ENCODE measurements at regions not wholly inside any gene's neighbourhood (a gene's known extent, or its start where the extent isn't known, plus 50 kb on each side); places are given as distances from the start of the nearest gene placed in this dataset.

DNA sequence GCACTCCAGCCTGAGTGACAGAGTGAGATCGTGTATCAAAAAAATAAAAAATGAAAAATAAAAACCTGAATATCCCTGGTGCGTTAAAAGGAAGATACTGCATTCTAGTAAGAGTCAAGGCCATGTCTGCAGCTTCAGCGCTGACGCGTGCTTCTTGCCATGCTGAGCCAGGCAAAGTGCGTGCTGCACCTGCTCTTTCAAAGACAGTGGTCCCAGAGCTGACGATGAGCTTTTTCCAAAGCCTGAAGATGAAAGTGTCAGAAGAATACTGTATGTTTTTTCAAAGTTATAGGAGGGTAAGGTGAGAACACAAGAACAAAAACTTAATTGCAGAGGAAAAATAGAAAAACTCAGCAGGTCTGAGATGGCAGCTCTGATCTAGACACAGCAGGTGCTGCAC is 115.1 kb downstream of the RNASET2 start:
- no peak overlapping the region for H3K9ac ChIP-seq (ENCODE audit: low read length)
- no peak overlapping the region for H2BK120ac ChIP-seq (ENCODE audit: low read depth, low read length)
- no peaks in the 10 kb centered on the region for H3K4me1 ChIP-seq (ENCODE audit: control insufficient read depth, low read depth, low read length)
- H3K4me2 ChIP-seq (ENCODE audit: low read length) = no peak overlapping the region
- no peak overlapping the region for H3K56ac ChIP-seq (ENCODE audit: low read length)
- no peak for DNase-seq
- H2BK5ac ChIP-seq (ENCODE audit: low read length) = no peak overlapping the region
- H3K4ac ChIP-seq (ENCODE audit: low read depth, low read length) = no peak overlapping the region
- WGBS (ENCODE audit: extremely low coverage, insufficient coverage, low lambda C conversion rate) = no CpG with 5 or more reads among the region's 7 CpGs
- no peaks in the 10 kb centered on the region for H3K27me3 ChIP-seq (ENCODE audit: insufficient read depth, low read length, poor library complexity)
- no peak overlapping the region for H3K27ac ChIP-seq (ENCODE audit: low read depth, low read length)
- H4K8ac ChIP-seq (ENCODE audit: low read depth, low read length) = no peak overlapping the region
- H3K79me2 ChIP-seq (ENCODE audit: control insufficient read depth, insufficient read depth, low read length) = no peaks in the 10 kb centered on the region
- no peak overlapping the region for H2BK15ac ChIP-seq (replicated peaks; ENCODE audit: low read depth)
- H3K79me1 ChIP-seq (ENCODE audit: low read length) = no peaks in the 10 kb centered on the region
- no peak overlapping the region for H3K18ac ChIP-seq (ENCODE audit: low read length)
- no peaks in the 10 kb centered on the region for H3K36me3 ChIP-seq (ENCODE audit: control insufficient read depth, insufficient read depth, low read length)
- no peak overlapping the region for H3K4me3 ChIP-seq (ENCODE audit: low read length)
- H4K5ac ChIP-seq (ENCODE audit: low read length) = no peak overlapping the region
- no peak overlapping the region for H2AK5ac ChIP-seq (ENCODE audit: low read length)
- no peak overlapping the region for H3K23ac ChIP-seq (ENCODE audit: low read length)

DNA sequence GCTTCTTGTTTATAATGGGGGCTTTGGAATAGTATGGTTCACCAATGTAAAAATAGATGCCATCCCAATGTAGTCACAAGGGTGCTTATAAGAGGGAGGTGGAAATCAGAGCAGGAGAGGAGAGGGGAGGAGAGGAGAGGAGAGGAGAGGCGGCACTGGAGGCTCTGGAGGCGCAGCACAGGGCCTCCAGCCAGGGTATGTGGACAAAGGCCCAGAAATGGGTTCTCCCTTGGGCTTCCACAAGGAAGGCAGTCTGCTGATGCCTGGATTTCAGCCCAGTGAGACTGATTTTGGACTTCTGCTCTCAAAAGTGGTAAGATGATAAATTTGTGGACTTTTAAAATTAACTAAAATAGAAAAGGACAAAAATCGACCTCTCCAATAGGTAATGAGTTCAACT is 116.8 kb downstream of the RNASET2 start:
- no peaks in the 10 kb centered on the region for H3K27me3 ChIP-seq (ENCODE audit: insufficient read depth, low read length, poor library complexity)
- H3K27ac ChIP-seq (ENCODE audit: low read depth, low read length) = no peak overlapping the region
- no peak overlapping the region for H2AK5ac ChIP-seq (ENCODE audit: low read length)
- no CpG with 5 or more reads among the region's 3 CpGs for WGBS (ENCODE audit: extremely low coverage, insufficient coverage, low lambda C conversion rate)
- no peak overlapping the region for H3K18ac ChIP-seq (ENCODE audit: low read length)
- no peak overlapping the region for H3K4me2 ChIP-seq (ENCODE audit: low read length)
- no peak overlapping the region for H3K4ac ChIP-seq (ENCODE audit: low read depth, low read length)
- H3K9ac ChIP-seq (ENCODE audit: low read length) = no peak overlapping the region
- no peak overlapping the region for H2BK5ac ChIP-seq (ENCODE audit: low read length)
- no peaks in the 10 kb centered on the region for H3K79me1 ChIP-seq (ENCODE audit: low read length)
- H4K8ac ChIP-seq (ENCODE audit: low read depth, low read length) = no peak overlapping the region
- H2BK120ac ChIP-seq (ENCODE audit: low read depth, low read length) = no peak overlapping the region
- no peak overlapping the region for H3K23ac ChIP-seq (ENCODE audit: low read length)
- no peak overlapping the region for H3K56ac ChIP-seq (ENCODE audit: low read length)
- no peaks in the 10 kb centered on the region for H3K79me2 ChIP-seq (ENCODE audit: control insufficient read depth, insufficient read depth, low read length)
- H3K36me3 ChIP-seq (ENCODE audit: control insufficient read depth, insufficient read depth, low read length) = no peaks in the 10 kb centered on the region
- no peak overlapping the region for H4K5ac ChIP-seq (ENCODE audit: low read length)
- H2BK15ac ChIP-seq (replicated peaks; ENCODE audit: low read depth) = no peak overlapping the region
- no peak overlapping the region for H3K4me3 ChIP-seq (ENCODE audit: low read length)
- no peaks in the 10 kb centered on the region for H3K4me1 ChIP-seq (ENCODE audit: control insufficient read depth, low read depth, low read length)
- DNase-seq = no peak

DNA sequence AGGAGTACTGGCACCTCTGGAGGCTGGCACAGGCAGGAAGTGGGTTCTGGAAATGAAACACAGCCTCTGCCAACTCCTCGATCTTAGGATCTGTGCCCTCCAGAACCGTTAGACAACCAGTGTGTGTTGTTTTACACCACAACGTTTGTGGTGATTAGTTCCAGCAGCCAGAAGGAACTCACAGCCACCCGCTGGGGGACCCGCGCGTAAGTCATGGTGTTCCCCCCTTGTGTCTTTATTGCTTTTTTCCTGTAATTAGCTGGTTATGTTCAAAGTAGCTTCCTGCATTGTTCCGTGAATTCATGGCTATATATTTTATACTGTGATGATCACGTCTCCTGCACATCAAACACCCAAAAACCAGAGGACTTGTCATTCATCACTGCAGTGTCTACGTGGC is 117.4 kb downstream of the RNASET2 start:
- no peak overlapping the region for H3K4ac ChIP-seq (ENCODE audit: low read depth, low read length)
- no peak overlapping the region for H3K56ac ChIP-seq (ENCODE audit: low read length)
- no peak overlapping the region for H2BK120ac ChIP-seq (ENCODE audit: low read depth, low read length)
- no peak overlapping the region for H2BK5ac ChIP-seq (ENCODE audit: low read length)
- no peak overlapping the region for H3K4me3 ChIP-seq (ENCODE audit: low read length)
- DNase-seq = no peak
- H3K36me3 ChIP-seq (ENCODE audit: control insufficient read depth, insufficient read depth, low read length) = no peaks in the 10 kb centered on the region
- H3K18ac ChIP-seq (ENCODE audit: low read length) = no peak overlapping the region
- H3K27me3 ChIP-seq (ENCODE audit: insufficient read depth, low read length, poor library complexity) = no peaks in the 10 kb centered on the region
- H4K8ac ChIP-seq (ENCODE audit: low read depth, low read length) = no peak overlapping the region
- no peak overlapping the region for H3K23ac ChIP-seq (ENCODE audit: low read length)
- no peaks in the 10 kb centered on the region for H3K79me1 ChIP-seq (ENCODE audit: low read length)
- H3K9ac ChIP-seq (ENCODE audit: low read length) = no peak overlapping the region
- no peak overlapping the region for H3K4me2 ChIP-seq (ENCODE audit: low read length)
- H2BK15ac ChIP-seq (replicated peaks; ENCODE audit: low read depth) = no peak overlapping the region
- no peaks in the 10 kb centered on the region for H3K79me2 ChIP-seq (ENCODE audit: control insufficient read depth, insufficient read depth, low read length)
- no peak overlapping the region for H2AK5ac ChIP-seq (ENCODE audit: low read length)
- no CpG with 5 or more reads among the region's 10 CpGs for WGBS (ENCODE audit: extremely low coverage, insufficient coverage, low lambda C conversion rate)
- H4K5ac ChIP-seq (ENCODE audit: low read length) = no peak overlapping the region
- no peak overlapping the region for H3K27ac ChIP-seq (ENCODE audit: low read depth, low read length)
- H3K4me1 ChIP-seq (ENCODE audit: control insufficient read depth, low read depth, low read length) = no peaks in the 10 kb centered on the region

DNA sequence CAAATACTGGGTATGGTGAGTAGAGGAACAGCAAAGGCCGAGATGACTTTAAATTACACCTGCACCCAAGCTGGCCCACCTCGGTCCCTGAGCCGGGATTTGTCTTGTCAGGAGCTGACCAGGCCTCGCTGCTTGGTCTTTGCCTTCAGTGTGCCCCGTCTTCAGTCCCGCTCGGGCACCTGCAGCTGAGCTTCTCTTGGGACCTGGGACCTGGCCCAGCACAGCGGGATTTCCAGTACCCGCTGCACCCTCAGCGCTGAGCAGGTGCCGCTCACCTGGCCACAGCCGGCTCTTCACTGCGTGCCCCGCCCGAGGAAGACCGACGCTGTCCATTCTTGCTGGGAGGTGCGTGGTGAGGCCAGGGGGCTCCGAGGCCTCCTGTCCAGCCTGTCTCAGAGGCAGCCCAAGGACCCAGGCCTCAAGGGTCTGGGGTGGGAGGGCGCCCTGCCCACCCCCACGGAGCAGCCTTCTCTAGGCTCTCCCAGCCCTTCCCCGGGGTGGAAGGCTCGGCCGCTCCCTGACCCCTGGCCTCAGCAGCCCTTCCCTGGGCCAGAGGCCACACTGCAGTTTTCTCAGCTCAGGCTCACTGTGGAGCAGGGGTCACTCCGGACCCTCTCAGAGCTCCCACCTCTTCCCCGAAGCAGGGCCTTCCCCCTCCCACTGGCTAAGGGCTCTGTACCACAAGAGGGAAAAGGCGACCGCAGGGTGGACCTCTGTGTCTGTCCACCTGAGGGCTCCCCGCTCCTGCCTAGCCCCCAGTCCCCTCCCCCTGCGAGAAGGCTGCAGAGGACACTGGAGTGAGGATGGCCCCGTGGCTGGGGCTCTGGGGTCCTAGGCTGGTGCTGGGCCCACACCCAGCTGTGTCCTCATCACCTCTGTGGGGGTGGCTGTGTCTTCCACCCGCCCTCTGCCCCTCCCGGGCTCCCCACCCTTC is 119.3 kb downstream of the RNASET2 start:
- Histone ChIP-seq H3K18ac (ENCODE audit: low read length) (no peak overlapping the region), H4K5ac (ENCODE audit: low read length) (no peak overlapping the region), H3K4me1 (ENCODE audit: control insufficient read depth, low read depth, low read length) (no peaks in the 10 kb centered on the region), H3K56ac (ENCODE audit: low read length) (no peak overlapping the region), H3K9ac (ENCODE audit: low read length) (no peak overlapping the region), H2BK5ac (ENCODE audit: low read length) (no peak overlapping the region), H2AK5ac (ENCODE audit: low read length) (no peak overlapping the region), H3K23ac (ENCODE audit: low read length) (no peak overlapping the region), H3K27me3 (ENCODE audit: insufficient read depth, low read length, poor library complexity) (no peaks in the 10 kb centered on the region), H2BK15ac (replicated peaks; ENCODE audit: low read depth) (no peak overlapping the region), H3K79me1 (ENCODE audit: low read length) (no peaks in the 10 kb centered on the region), H3K36me3 (ENCODE audit: control insufficient read depth, insufficient read depth, low read length) (no peaks in the 10 kb centered on the region), H3K4me2 (ENCODE audit: low read length) (no peak overlapping the region), H2BK120ac (ENCODE audit: low read depth, low read length) (no peak overlapping the region), H3K27ac (ENCODE audit: low read depth, low read length) (no peak overlapping the region), H3K79me2 (ENCODE audit: control insufficient read depth, insufficient read depth, low read length) (no peaks in the 10 kb centered on the region), H4K8ac (ENCODE audit: low read depth, low read length) (no peak overlapping the region), H3K4ac (ENCODE audit: low read depth, low read length) (no peak overlapping the region), H3K4me3 (ENCODE audit: low read length) (no peak overlapping the region)
- peak; percentile 10 for DNase-seq
- no CpG with 5 or more reads among the region's 33 CpGs for WGBS (ENCODE audit: extremely low coverage, insufficient coverage, low lambda C conversion rate)

DNA sequence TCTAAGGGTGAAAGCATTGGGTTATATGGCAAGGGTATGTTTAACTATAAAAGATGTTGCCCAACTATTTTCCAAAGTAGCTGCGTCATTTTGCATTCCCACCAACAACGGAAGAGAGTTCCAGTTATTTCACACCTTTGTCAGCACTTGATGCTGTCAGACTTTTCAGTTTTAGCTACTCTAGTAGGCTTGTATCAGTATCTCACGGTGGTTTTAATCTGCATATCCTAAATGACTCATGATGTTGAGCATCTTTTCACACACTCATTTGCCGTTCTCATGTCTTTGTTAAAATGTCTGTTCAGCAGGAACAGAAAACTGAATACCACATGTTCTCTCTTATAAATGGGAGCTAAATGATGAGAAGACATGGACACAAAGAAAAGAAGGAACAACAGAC is 122.3 kb downstream of the RNASET2 start:
- no peak overlapping the region for H3K18ac ChIP-seq (ENCODE audit: low read length)
- no peak overlapping the region for H3K9ac ChIP-seq (ENCODE audit: low read length)
- DNase-seq = peak; percentile 7
- H3K4ac ChIP-seq (ENCODE audit: low read depth, low read length) = no peak overlapping the region
- no peak overlapping the region for H4K5ac ChIP-seq (ENCODE audit: low read length)
- no peak overlapping the region for H3K56ac ChIP-seq (ENCODE audit: low read length)
- H4K8ac ChIP-seq (ENCODE audit: low read depth, low read length) = no peak overlapping the region
- H3K27me3 ChIP-seq (ENCODE audit: insufficient read depth, low read length, poor library complexity) = no peaks in the 10 kb centered on the region
- no peak overlapping the region for H2AK5ac ChIP-seq (ENCODE audit: low read length)
- no CpG with 5 or more reads among the region's 4 CpGs for WGBS (ENCODE audit: extremely low coverage, insufficient coverage, low lambda C conversion rate)
- H2BK15ac ChIP-seq (replicated peaks; ENCODE audit: low read depth) = no peak overlapping the region
- no peak overlapping the region for H3K23ac ChIP-seq (ENCODE audit: low read length)
- H2BK120ac ChIP-seq (ENCODE audit: low read depth, low read length) = no peak overlapping the region
- no peaks in the 10 kb centered on the region for H3K79me1 ChIP-seq (ENCODE audit: low read length)
- no peak overlapping the region for H2BK5ac ChIP-seq (ENCODE audit: low read length)
- no peak overlapping the region for H3K27ac ChIP-seq (ENCODE audit: low read depth, low read length)
- no peak overlapping the region for H3K4me3 ChIP-seq (ENCODE audit: low read length)
- no peak overlapping the region for H3K4me2 ChIP-seq (ENCODE audit: low read length)
- H3K36me3 ChIP-seq (ENCODE audit: control insufficient read depth, insufficient read depth, low read length) = no peaks in the 10 kb centered on the region
- H3K4me1 ChIP-seq (ENCODE audit: control insufficient read depth, low read depth, low read length) = no peaks in the 10 kb centered on the region
- no peaks in the 10 kb centered on the region for H3K79me2 ChIP-seq (ENCODE audit: control insufficient read depth, insufficient read depth, low read length)
